HepG2 (cell line): ENCODE measurements at regions not wholly inside any gene's neighbourhood (a gene's known extent, or its start where the extent isn't known, plus 50 kb on each side); places are given as distances from the start of the nearest gene placed in this dataset.
"Not testable (repeated sequence)": the region's sequence is repeated elsewhere in the genome, so short reads cannot be mapped to it uniquely, and the experiment has no call there.

ENCODE experiments used
- ATAC-seq: fragments of 200-7000 bp; cut with Tn5 transposase; 3 replicates; pipeline ENCODE4 v1.9.1; 2020; ENCODE audit warnings: mild to moderate bottlenecking, moderate library complexity
- BruUV-seq: library from RNA; stranded (reverse); fragments of 400-500 nt; replicated peaks from 2 replicates; lab custom pipeline; 2021; lab: Mats Ljungman, UMichigan
- CTCF ChIA-PET: fragments of 300-600 bp; formaldehyde crosslinking; extraction: SDS; loops from one replicate; lab custom pipeline; 2021; ENCODE audit warnings: low total read pairs, inconsistent platforms, low intra/inter-chr PET ratio; lab: Yijun Ruan, JAX
- POLR2A ChIA-PET: fragments of 350-600 bp; sonication (Branson Sonifier 250); formaldehyde crosslinking; loops from one replicate; lab custom pipeline; 2020; ENCODE audit warnings: antibody characterized with exemption, inconsistent platforms; lab: Yijun Ruan, JAX
- DNase-seq: peaks from one replicate; pipeline ENCODE4 v3.0.0-alpha.2; 2015; ENCODE audit warnings: low spot score
- FAIRE-seq: peaks from 3 replicates; lab custom pipeline; 2011; peaks lifted over from hg19 to GRCh38; lab: Jason Lieb, UNC
- H2AFZ ChIP-seq: one replicate; pipeline ENCODE4 v1.6.1; 2011; ENCODE audit warnings: low read length, inconsistent platforms
- H3K27ac ChIP-seq: fragments of 300-600 bp; 3 replicates; pipeline ENCODE4 v1.8.0; 2011; ENCODE audit warnings: mixed run types, mild to moderate bottlenecking, mixed read lengths, low read length, inconsistent platforms; ENCODE audit not compliant: insufficient read depth; ENCODE audit errors: extremely low read length
- H3K27me3 ChIP-seq, 2 experiments: fragments of 200-600 bp in 1 of 2; 2 replicates in 1 of 2; 3 replicates in 1 of 2; pipeline versions ENCODE4 v1.6.0 to v1.8.0; 2011; ENCODE audit warnings: low read length in 2 of 2, mild to moderate bottlenecking in 2 of 2, moderate library complexity in 2 of 2, inconsistent platforms in 1 of 2; ENCODE audit not compliant: insufficient read depth in 2 of 2, control insufficient read depth in 1 of 2
- H3K36me3 ChIP-seq, 2 experiments: fragments of 200-600 bp in 1 of 2; replicated peaks in 1 of 2; 2 replicates in 1 of 2; 3 replicates in 1 of 2; pipeline versions ENCODE4 v1.5.1 to v1.8.0; 2011; ENCODE audit warnings: low read length in 2 of 2, inconsistent platforms in 1 of 2; ENCODE audit not compliant: insufficient read depth in 2 of 2, control insufficient read depth in 1 of 2
- H3K4me1 ChIP-seq: 2 replicates; pipeline ENCODE4 v1.5.1; 2012; ENCODE audit warnings: low read length, inconsistent platforms; ENCODE audit not compliant: insufficient read depth
- H3K4me2 ChIP-seq: 2 replicates; pipeline ENCODE4 v1.6.0; 2011; ENCODE audit warnings: low read depth, low read length, inconsistent platforms
- H3K4me3 ChIP-seq, 3 experiments: fragments of 200-600 bp in 1 of 3; sonication (generic), shearing (Covaris generic) in 1 of 3; replicated peaks in 1 of 3; 2 replicates each; pipeline ENCODE4 v1.5.1; 2011 to 2016; ENCODE audit warnings: low read length in 3 of 3, inconsistent platforms in 2 of 3, low read depth in 2 of 3, mild to moderate bottlenecking in 2 of 3, control low read depth in 1 of 3, mixed read lengths in 1 of 3; ENCODE audit not compliant: insufficient read depth in 1 of 3
- H3K79me2 ChIP-seq: one replicate; pipeline ENCODE4 v1.6.1; 2011; ENCODE audit warnings: low read length, inconsistent platforms; ENCODE audit not compliant: insufficient read depth
- H3K9ac ChIP-seq: 2 replicates; pipeline ENCODE4 v1.6.0; 2011; ENCODE audit warnings: mild to moderate bottlenecking, low read depth, low read length, inconsistent platforms; ENCODE audit not compliant: insufficient read depth
- H3K9me3 ChIP-seq: 2 replicates; pipeline ENCODE4 v1.5.1; 2012; ENCODE audit warnings: mild to moderate bottlenecking, low read length
- H4K20me1 ChIP-seq: 2 replicates; pipeline ENCODE4 v1.6.0; 2011; ENCODE audit warnings: inconsistent platforms, mild to moderate bottlenecking, low read length, moderate library complexity; ENCODE audit not compliant: insufficient read depth
- CC2D1A ChIP-seq: sonication (generic); formaldehyde crosslinking; IDR thresholded peaks from 2 replicates; pipeline ENCODE4 v1.8.1; 2023; ENCODE audit warnings: mild to moderate bottlenecking, missing genetic modification reagents
- PAWR ChIP-seq: sonication (generic); formaldehyde crosslinking; IDR thresholded peaks from 2 replicates; pipeline ENCODE4 v1.4.0; 2020; ENCODE audit warnings: missing genetic modification reagents, mild to moderate bottlenecking, borderline replicate concordance
- PHF5A ChIP-seq: IDR thresholded peaks from one replicate; pipeline ENCODE4 v1.6.1; 2018; ENCODE audit warnings: low read depth, missing genetic modification reagents; ENCODE audit not compliant: unreplicated experiment
- whole genome bisulfite sequencing: methylation state at CpG from one replicate; pipeline ENCODE4 v1.1.6; 2017; ENCODE audit warnings: low lambda C conversion rate; 5-methylcytosine and 5-hydroxymethylcytosine counted together
- in situ Hi-C: cut with HindIII; loops from 2 replicates; pipeline ENCODE4 v1.10.0; 2017; ENCODE audit warnings: low pct_unique_long_range_greater_than_20kb; ENCODE audit not compliant: extremely low pct_ligation_motif_present
- intact Hi-C: fragments of 100-400 bp; cut with micrococcal nuclease; formaldehyde crosslinking; loops from one replicate; pipeline ENCODE4 v1.10.0; 2022; ENCODE audit not compliant: unreplicated experiment

- Histone ChIP-seq H3K9ac (no peak overlapping the region), H3K79me2 (no peaks in the 10 kb centered on the region), H3K27me3 (no peaks in the 10 kb centered on the region), H3K4me1 (peaks cover 45% of the 10 kb centered on the region), H4K20me1 (no peaks in the 10 kb centered on the region), H3K9me3 (no peaks in the 10 kb centered on the region), H3K36me3 (no peaks in the 10 kb centered on the region), H3K4me3 (no peak overlapping the region), H3K27ac (no peak overlapping the region), H2AFZ (no peak overlapping the region), H3K4me2 (no peak overlapping the region)
- POLR2A ChIA-PET, result interaction anchor here (1.0 kb wide), 1 partner anchor 9 kb away, joined by 3 read pairs; no protein-coding TSS in a partner anchor
- no TSS peak for BruUV-seq
- DNase-seq, result no peak
- CTCF ChIA-PET, result no interaction called here
- no peak for ATAC-seq
- intact Hi-C loops (no loop called here), in situ Hi-C loops (no loop called here)
- no peak for TF ChIP-seq PHF5A
- TF ChIP-seq PAWR (CRISPR knock-in tag), result no peak
- 0 out of 2 replicates have a peak, but pooled peaks have one; percentile 31 for TF ChIP-seq CC2D1A (CRISPR knock-in tag)
- 85% methylated on average over 5 of the region's 5 CpGs for WGBS
- FAIRE-seq, result no peak
Measured at GRCh38 chr20:53855733-53856132, 214.7 kb downstream of the BCAS1 start.

- H4K20me1 ChIP-seq, ATAC-seq, H3K4me2 ChIP-seq, H3K36me3 ChIP-seq, H3K27me3 ChIP-seq, FAIRE-seq, CTCF ChIA-PET, H2AFZ ChIP-seq, H3K79me2 ChIP-seq, H3K9me3 ChIP-seq, in situ Hi-C loops, H3K27ac ChIP-seq, BruUV-seq, DNase-seq, intact Hi-C loops, H3K4me3 ChIP-seq, H3K9ac ChIP-seq: not testable (repeated sequence)
- POLR2A ChIA-PET, result interaction anchor here (1.0 kb wide), 1 partner anchor 10 kb away, joined by 3 read pairs; no protein-coding TSS in a partner anchor
- peaks cover 44% of the 10 kb centered on the region for H3K4me1 ChIP-seq
- 90% methylated on average over 5 of the region's 10 CpGs for WGBS
Measured at GRCh38 chr20:53854609-53854926, 215.8 kb downstream of the BCAS1 start.
